Mesothelial cell of epicardium (in vitro differentiated cells): ENCODE measurements at regions not wholly inside any gene's neighbourhood (a gene's known extent, or its start where the extent isn't known, plus 50 kb on each side); places are given as distances from the start of the nearest gene placed in this dataset.

Experiments used
- DNase-seq, 2 experiments: peaks; one replicate each; pipeline ENCODE4 v3.0.0; 2021; ENCODE audit warnings: low spot score in 2 of 2; ENCODE audit not compliant: unreplicated experiment in 2 of 2
- H3K27ac Mint-ChIP-seq: 2 replicates; pipeline ENCODE4 v1.8.0; 2021; ENCODE audit warnings: mixed read lengths
- H3K27me3 Mint-ChIP-seq: 2 replicates; pipeline ENCODE4 v1.8.0; 2021; ENCODE audit warnings: low read depth, mixed read lengths
- H3K36me3 Mint-ChIP-seq: 2 replicates; pipeline ENCODE4 v1.8.0; 2021; ENCODE audit warnings: mixed read lengths
- H3K4me1 Mint-ChIP-seq: 2 replicates; pipeline ENCODE4 v1.8.0; 2021; ENCODE audit warnings: mixed read lengths
- H3K4me3 Mint-ChIP-seq: 2 replicates; pipeline ENCODE4 v1.8.0; 2021; ENCODE audit warnings: mild to moderate bottlenecking, moderate library complexity, mixed read lengths
- H3K9me3 Mint-ChIP-seq: 2 replicates; pipeline ENCODE4 v1.8.0; 2021; ENCODE audit warnings: mixed read lengths
- CTCF ChIP-seq: fragments of 200-600 bp; sonication (generic); IDR thresholded peaks from one replicate; pipeline ENCODE4 v1.5.0; 2021; ENCODE audit warnings: antibody characterized with exemption; ENCODE audit not compliant: unreplicated experiment

GRCh38 chr21:36608041-36608896 is 90.6 kb upstream of the SIM2 start:
- Mint-ChIP-seq H3K36me3 (no peaks in the 10 kb centered on the region), H3K27me3 (peaks cover 62% of the 10 kb centered on the region), H3K9me3 (peaks cover 14% of the 10 kb centered on the region), H3K27ac (no peak overlapping the region), H3K4me3 (no peak overlapping the region), H3K4me1 (no peaks in the 10 kb centered on the region)
- TF ChIP-seq CTCF = no peak
- no peak for DNase-seq

- Mint-ChIP-seq H3K4me1 (no peaks in the 10 kb centered on the region), H3K36me3 (no peaks in the 10 kb centered on the region), H3K9me3 (peaks cover 14% of the 10 kb centered on the region), H3K4me3 (no peak overlapping the region), H3K27ac (no peak overlapping the region), H3K27me3 (peaks cover 66% of the 10 kb centered on the region)
- no peak for DNase-seq
- TF ChIP-seq CTCF = no peak
Observed at GRCh38 chr21:36608897-36609225, 90.1 kb upstream of the SIM2 start.

GRCh38 chr21:36609654-36610053 is 89.3 kb upstream of the SIM2 start:
- TF ChIP-seq CTCF = no peak
- Mint-ChIP-seq H3K36me3 (no peaks in the 10 kb centered on the region), H3K27ac (no peak overlapping the region), H3K4me3 (no peak overlapping the region), H3K9me3 (peaks cover 19% of the 10 kb centered on the region), H3K4me1 (no peaks in the 10 kb centered on the region), H3K27me3 (peaks cover 69% of the 10 kb centered on the region)
- no peak for DNase-seq

- Mint-ChIP-seq H3K9me3 (peaks cover 21% of the 10 kb centered on the region), H3K4me1 (no peaks in the 10 kb centered on the region), H3K27me3 (peaks cover 68% of the 10 kb centered on the region), H3K36me3 (no peaks in the 10 kb centered on the region), H3K4me3 (no peak overlapping the region), H3K27ac (no peak overlapping the region)
- DNase-seq = no peak
- TF ChIP-seq CTCF = no peak
Observed at GRCh38 chr21:36610201-36610600, 88.7 kb upstream of the SIM2 start.

GRCh38 chr21:36610935-36611334 is 88.0 kb upstream of the SIM2 start:
- Mint-ChIP-seq H3K9me3 (peaks cover 26% of the 10 kb centered on the region), H3K4me3 (no peak overlapping the region), H3K4me1 (no peaks in the 10 kb centered on the region), H3K27me3 (peaks cover 71% of the 10 kb centered on the region), H3K36me3 (no peaks in the 10 kb centered on the region), H3K27ac (no peak overlapping the region)
- TF ChIP-seq CTCF = no peak
- no peak for DNase-seq
